ENCODE measurements at regions not wholly inside any gene's neighbourhood (a gene's known extent, or its start where the extent isn't known, plus 50 kb on each side); places are given as distances from the start of the nearest gene placed in this dataset.

DNA sequence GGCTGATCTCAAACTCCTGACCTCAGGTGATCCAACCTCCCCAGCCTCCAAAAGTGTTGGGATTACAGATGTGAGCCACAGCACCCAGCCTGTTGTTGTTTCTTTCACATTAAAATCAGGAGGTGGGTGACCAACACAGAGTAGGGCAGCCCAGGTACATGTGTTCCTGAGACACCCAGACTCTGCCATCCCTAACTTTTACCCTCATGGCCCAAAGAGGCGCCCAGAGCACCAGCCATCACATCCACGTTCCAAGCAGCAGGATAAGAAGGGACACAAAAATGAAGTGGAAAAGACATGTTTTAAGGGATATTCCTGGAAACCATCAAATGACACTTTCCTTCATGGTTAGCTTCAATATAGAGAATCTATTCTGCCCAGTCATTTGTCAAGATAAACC lies 159.6 kb upstream of the KLF6 start:
- TF ChIP-seq, protein P1, sequence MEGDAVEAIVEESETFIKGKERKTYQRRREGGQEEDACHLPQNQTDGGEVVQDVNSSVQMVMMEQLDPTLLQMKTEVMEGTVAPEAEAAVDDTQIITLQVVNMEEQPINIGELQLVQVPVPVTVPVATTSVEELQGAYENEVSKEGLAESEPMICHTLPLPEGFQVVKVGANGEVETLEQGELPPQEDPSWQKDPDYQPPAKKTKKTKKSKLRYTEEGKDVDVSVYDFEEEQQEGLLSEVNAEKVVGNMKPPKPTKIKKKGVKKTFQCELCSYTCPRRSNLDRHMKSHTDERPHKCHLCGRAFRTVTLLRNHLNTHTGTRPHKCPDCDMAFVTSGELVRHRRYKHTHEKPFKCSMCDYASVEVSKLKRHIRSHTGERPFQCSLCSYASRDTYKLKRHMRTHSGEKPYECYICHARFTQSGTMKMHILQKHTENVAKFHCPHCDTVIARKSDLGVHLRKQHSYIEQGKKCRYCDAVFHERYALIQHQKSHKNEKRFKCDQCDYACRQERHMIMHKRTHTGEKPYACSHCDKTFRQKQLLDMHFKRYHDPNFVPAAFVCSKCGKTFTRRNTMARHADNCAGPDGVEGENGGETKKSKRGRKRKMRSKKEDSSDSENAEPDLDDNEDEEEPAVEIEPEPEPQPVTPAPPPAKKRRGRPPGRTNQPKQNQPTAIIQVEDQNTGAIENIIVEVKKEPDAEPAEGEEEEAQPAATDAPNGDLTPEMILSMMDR (IDR thresholded peaks at IDR 0.05), result no peak
- no peak for TF ChIP-seq EZH2 (IDR thresholded peaks at IDR 0.05; ENCODE audit: borderline replicate concordance, insufficient read depth, low read depth, low read length, poor library complexity, severe bottlenecking)

All from B cell (primary cell).